HG03565 (cell line): ENCODE measurements at regions not wholly inside any gene's neighbourhood (a gene's known extent, or its start where the extent isn't known, plus 50 kb on each side); places are given as distances from the start of the nearest gene placed in this dataset.

Source experiments
- ATAC-seq: cut with Tn5 transposase; IDR thresholded peaks from one replicate; pipeline ENCODE4 v1.9.1; 2021; ENCODE audit warnings: mild to moderate bottlenecking, moderate library complexity; ENCODE audit not compliant: unreplicated experiment

DNA sequence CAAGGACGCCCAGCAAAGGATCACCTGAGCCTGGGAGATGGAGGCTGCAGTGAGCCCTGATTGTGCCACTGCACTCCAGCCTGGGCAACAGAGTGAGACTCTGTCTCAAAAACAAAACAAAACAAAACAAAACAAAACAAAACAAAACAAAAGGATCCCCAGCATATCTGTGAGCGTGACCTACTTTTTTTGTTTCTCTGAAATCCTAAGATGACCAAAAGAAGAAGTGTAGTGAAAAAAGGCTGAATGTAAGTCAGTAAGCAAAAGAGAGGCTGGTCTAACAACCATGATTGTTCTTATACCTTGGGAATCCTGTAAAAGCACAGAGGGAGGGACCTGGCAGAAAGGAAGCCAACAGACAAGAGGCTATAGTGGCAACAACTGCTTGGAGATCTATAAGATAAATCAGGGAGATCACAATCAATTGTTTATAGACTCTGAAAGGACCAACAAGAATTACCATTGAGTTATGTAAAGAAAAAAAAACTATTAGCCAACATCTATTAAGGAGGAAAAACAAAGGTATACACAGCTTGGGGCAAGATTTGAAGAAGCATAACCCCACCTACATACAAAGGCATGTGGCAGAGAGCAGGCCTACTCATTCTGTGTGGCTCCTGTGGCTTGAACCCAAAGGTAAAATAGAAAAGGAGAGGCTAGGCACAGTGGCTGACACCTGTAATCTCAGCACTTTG lies 255.2 kb upstream of the KLF14 start:
- no peak for ATAC-seq

GRCh38 chr7:130990178-130990832 lies 256.3 kb upstream of the KLF14 start:
- no peak for ATAC-seq

- ATAC-seq, result no peak
These were observed 259.8 kb upstream of the KLF14 start for GRCh38 chr7:130993671-130994365.

- no peak for ATAC-seq
These were observed 260.5 kb upstream of the KLF14 start for GRCh38 chr7:130994378-130995115.

DNA sequence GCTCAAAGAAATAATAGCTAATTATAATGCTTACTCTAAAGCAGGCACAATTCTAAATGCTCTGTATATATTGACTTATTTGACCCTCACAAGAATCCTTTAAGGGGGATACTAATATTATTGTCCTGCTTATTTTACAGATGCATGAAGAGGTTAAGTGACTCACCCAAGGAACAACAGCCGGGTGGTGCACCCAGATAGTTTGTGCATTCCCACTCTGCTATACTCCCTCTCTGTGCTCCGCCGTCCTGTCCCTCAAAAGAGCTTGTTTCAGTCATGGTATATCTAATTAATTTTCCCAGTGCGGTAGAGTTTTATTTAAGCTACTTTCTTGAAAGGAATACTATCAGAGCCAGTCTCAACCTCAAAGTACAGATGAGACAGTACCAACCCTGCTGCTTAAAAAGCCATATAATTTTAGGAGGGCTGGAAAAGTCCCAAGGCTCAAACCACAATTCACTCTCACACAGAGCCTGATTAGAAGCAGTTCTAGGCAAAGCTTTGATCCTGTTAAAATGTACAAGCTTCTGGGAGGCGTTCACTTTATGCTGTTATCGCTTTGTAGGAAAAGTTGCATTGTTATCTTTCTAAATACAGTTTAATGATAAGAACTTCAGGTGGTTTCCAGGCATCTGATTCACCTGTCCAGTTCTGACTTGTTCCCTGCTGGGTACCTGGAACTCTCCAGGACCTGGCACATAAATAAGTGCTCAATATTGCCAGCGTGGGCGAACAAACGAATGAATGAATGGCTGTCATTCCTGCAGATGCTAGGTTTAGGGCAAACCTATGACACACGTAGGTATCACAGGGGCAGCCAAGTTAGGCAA lies 261.5 kb upstream of the KLF14 start:
- ATAC-seq, result no peak

DNA sequence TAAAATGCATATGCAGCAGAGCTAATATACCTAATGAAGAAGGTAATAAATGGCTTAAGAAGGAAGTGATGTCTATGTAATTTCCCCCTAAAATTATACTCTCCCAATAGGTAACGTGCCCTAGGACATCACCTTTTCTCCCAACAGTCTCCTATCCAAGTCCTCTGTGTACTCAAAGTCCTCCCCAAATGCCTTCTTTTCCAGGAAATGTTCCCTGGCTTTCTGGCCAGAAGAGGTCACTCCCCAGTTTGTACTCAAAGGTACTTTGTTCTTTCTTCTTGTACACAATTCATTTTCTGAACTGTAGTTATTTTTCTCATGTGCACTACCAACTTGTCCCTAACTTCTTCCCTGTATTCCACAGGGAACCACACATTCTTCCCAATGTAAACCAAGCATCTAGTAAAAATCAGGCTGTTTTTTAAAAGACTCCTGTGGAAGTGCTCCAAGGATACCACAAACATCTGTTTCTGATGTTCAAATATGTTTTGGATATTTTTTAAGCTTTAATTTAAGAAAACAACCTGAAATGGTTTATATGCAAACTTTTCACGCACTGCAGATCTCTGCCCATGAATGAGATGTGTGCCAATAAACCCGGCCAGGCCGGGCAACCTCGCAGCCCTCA lies 262.3 kb upstream of the KLF14 start:
- no peak for ATAC-seq

GRCh38 chr7:130996833-130997231 lies 262.8 kb upstream of the KLF14 start:
- ATAC-seq, result no peak

DNA sequence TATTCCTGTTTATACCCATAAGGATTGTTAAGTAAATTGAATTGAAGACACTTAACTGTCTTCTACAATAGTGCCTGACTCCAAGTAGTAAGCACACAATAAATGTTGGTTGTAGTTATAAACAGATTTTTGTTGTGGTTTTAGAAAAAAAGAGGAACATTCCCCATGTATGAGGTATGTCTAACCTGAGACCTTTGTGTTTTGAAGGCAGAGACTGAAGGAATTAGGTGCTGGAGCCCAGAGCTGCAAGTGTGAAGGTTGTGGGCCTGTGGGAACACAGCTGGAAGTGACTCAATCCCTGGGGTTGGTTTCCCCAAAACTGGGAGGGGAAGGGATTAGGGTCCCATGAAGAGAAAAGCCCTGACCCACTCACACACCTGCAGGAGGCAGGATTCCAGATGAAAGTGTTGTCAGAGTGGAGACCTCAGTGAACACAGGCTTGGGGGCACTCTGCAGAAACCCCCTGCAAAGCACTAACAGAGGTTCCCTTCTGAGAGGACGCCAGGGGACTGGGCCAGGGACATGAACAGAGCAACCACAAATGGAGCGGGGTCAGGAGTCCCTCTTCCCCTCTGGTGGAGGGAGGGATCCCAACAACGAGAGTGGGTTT lies 265.1 kb upstream of the KLF14 start:
- ATAC-seq, result no peak

- no peak for ATAC-seq
These were observed 265.9 kb upstream of the KLF14 start for GRCh38 chr7:130999926-131000325.

- no peak for ATAC-seq
These were observed 266.4 kb upstream of the KLF14 start for GRCh38 chr7:131000389-131000788.

DNA sequence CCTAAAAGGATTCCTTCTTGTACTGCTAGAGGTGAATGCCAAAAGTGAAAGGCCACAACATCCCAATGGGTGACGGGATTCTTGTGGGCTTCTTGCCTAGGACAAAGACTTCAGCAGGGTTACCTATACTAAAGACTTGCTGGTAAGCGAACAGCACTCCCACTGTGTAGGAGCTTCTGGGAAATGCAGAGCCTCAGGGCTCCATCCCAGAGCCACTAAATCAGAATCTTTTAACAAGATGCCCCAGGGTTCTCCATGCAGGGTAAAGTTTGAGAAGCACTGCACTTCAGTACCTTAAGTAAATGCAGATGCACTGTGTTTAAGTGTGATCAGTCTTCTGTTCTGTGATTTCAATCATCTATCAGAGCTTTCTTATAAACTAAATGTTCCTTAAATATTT lies 266.9 kb upstream of the KLF14 start:
- ATAC-seq, result no peak

DNA sequence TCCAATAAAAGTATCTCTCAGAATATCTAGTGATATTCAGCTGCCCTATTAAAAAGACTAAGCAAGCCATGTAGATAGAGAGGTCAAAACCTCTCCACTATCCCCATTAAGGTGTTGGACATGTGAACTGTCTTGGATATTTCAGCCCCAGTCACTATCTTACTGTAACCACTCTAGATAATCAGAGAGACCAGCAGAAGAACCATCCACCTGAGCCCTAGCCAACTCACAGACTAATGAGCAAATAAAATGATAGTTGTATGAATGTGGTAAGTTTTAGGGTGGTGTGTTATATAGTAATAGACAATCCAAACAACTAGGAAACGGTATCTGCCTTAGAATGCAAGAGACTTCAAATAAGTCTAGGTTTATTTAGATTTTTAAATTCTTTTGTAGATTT lies 268.6 kb upstream of the KLF14 start:
- no peak for ATAC-seq

- ATAC-seq, result no peak
These were observed 269.6 kb upstream of the KLF14 start for GRCh38 chr7:131003634-131004033.

GRCh38 chr7:131004371-131004770 lies 270.4 kb upstream of the KLF14 start:
- peak; percentile 36 for ATAC-seq

GRCh38 chr7:131007439-131008330 lies 273.7 kb upstream of the KLF14 start:
- no peak for ATAC-seq

GRCh38 chr7:131008840-131009711 lies 275.1 kb upstream of the KLF14 start:
- ATAC-seq, result no peak

- ATAC-seq, result no peak
These were observed 276.2 kb upstream of the KLF14 start for GRCh38 chr7:131010029-131010716.
